ENCODE measurements at regions not wholly inside any gene's neighbourhood (a gene's known extent, or its start where the extent isn't known, plus 50 kb on each side); places are given as distances from the start of the nearest gene placed in this dataset.

GRCh38 chr2:129233751-129234406 is 745.6 kb upstream of the RAB6C start:
- TF ChIP-seq CTCF (IDR thresholded peaks at IDR 0.05; ENCODE audit: insufficient read depth, low read length) (no peak), SPI1 (IDR thresholded peaks at IDR 0.05; ENCODE audit: borderline replicate concordance, low read depth) (no peak)

All from HL-60 (cell line).